ENCODE measurements at regions not wholly inside any gene's neighbourhood (a gene's known extent, or its start where the extent isn't known, plus 50 kb on each side); places are given as distances from the start of the nearest gene placed in this dataset.

DNA sequence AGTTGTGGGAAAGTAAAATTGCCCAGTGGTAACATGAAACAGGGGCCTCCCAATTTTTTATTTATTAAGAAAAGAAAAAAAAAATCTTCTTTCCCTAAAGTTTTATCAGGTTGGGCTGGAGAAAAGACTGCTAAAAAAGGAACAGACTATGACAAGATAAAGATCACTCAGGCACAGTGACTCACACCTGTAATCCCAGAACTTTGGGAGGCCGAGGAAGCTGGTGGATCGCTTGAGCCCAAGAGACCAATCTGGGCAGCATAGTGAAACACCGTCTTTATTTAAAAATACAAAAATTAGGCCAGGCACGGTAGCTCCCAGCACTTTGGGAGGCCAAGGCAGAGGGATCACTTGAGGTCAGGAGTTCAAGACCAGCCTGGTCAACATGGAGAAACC, 312.5 kb downstream of the CETN3 start:
- H3K79me2 ChIP-seq (ENCODE audit: insufficient read depth), result no peaks in the 10 kb centered on the region
- H3K27ac ChIP-seq, result no peak overlapping the region
- no peak overlapping the region for H3K4me2 ChIP-seq (ENCODE audit: unreplicated experiment)
- no peak overlapping the region for H2AFZ ChIP-seq
- H3F3A ChIP-seq (ENCODE audit: insufficient read depth), result no peaks in the 10 kb centered on the region
- no peak overlapping the region for H3K4me3 ChIP-seq
- H3K9me2 ChIP-seq (ENCODE audit: insufficient read depth), result no peaks in the 10 kb centered on the region
- no peak for DNase-seq
- no peaks in the 10 kb centered on the region for H3K36me3 ChIP-seq (ENCODE audit: low read depth)
- no peak for TF ChIP-seq EZH2 (IDR thresholded peaks at IDR 0.05; ENCODE audit: insufficient read depth, poor library complexity, severe bottlenecking)
- no peak for TF ChIP-seq EZH2phosphoT487 (IDR thresholded peaks at IDR 0.05; ENCODE audit: insufficient read depth, low read depth)
- no peaks in the 10 kb centered on the region for H3K9me3 ChIP-seq (ENCODE audit: low read depth)
- H4K20me1 ChIP-seq (ENCODE audit: insufficient read depth), result no peaks in the 10 kb centered on the region
- H3K9ac ChIP-seq, result no peak overlapping the region
- WGBS, 2 experiments (ENCODE audit: low coverage in 1 of 2, low lambda C conversion rate in 2 of 2, missing lambda C conversion rate in 2 of 2), result 76 to 79% methylated on average over 4 of the region's 4 CpGs
- H3K27me3 ChIP-seq (replicated peaks; ENCODE audit: insufficient read depth), result no peaks in the 10 kb centered on the region
- H3K4me1 ChIP-seq (ENCODE audit: insufficient read depth), result no peaks in the 10 kb centered on the region; the same call in 1 of the 2 replicates
- in situ Hi-C loops (cut with MboI), result no loop called here

DNA sequence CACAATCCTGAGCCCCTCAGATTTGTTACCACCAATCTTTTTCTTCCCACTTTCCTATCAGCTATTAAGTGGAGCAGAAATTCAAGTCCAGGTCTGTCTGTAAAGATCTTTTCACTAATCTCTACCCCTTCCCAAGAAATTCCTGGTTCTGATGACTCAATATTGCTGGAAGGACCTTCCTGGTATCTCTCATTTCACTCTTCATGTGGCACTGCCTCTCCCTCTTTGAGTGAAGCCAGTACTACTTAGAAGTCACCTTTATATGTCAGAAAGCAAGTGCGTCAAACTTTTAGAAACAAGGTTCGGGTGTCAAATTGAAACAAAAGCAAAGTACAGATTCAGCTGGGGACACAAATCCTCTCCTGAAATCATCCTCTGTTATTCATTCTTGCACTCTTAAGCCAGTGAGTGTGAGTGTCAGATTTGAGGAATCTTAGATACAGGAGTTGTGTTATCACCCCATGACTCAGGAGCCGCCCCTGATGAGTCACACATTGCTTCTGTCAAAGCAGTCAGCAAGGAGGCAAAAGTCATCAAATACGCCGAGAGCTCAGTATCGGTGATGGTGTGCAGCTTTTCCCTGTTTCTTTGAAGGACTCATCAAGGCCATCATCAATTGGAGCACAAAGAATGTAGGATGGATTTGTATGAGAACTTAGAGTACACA, 313.0 kb downstream of the CETN3 start:
- peak; percentile 21 for DNase-seq
- Histone ChIP-seq H3K9ac (no peak overlapping the region), H3K4me2 (ENCODE audit: unreplicated experiment) (no peak overlapping the region), H3K4me1 (ENCODE audit: insufficient read depth) (no peaks in the 10 kb centered on the region; the same call in 1 of the 2 replicates), H3K36me3 (ENCODE audit: low read depth) (no peaks in the 10 kb centered on the region), H3K9me2 (ENCODE audit: insufficient read depth) (no peaks in the 10 kb centered on the region), H4K20me1 (ENCODE audit: insufficient read depth) (no peaks in the 10 kb centered on the region), H2AFZ (no peak overlapping the region), H3K4me3 (no peak overlapping the region), H3K27me3 (replicated peaks; ENCODE audit: insufficient read depth) (no peaks in the 10 kb centered on the region), H3F3A (ENCODE audit: insufficient read depth) (no peaks in the 10 kb centered on the region), H3K27ac (no peak overlapping the region), H3K9me3 (ENCODE audit: low read depth) (no peaks in the 10 kb centered on the region), H3K79me2 (ENCODE audit: insufficient read depth) (no peaks in the 10 kb centered on the region)
- in situ Hi-C loops (cut with MboI), result no loop called here
- 56 to 58% methylated on average over 6 of the region's 6 CpGs for WGBS, 2 experiments (ENCODE audit: low coverage in 1 of 2, low lambda C conversion rate in 2 of 2, missing lambda C conversion rate in 2 of 2)
- TF ChIP-seq EZH2phosphoT487 (IDR thresholded peaks at IDR 0.05; ENCODE audit: insufficient read depth, low read depth) (no peak), EZH2 (IDR thresholded peaks at IDR 0.05; ENCODE audit: insufficient read depth, poor library complexity, severe bottlenecking) (no peak)

DNA sequence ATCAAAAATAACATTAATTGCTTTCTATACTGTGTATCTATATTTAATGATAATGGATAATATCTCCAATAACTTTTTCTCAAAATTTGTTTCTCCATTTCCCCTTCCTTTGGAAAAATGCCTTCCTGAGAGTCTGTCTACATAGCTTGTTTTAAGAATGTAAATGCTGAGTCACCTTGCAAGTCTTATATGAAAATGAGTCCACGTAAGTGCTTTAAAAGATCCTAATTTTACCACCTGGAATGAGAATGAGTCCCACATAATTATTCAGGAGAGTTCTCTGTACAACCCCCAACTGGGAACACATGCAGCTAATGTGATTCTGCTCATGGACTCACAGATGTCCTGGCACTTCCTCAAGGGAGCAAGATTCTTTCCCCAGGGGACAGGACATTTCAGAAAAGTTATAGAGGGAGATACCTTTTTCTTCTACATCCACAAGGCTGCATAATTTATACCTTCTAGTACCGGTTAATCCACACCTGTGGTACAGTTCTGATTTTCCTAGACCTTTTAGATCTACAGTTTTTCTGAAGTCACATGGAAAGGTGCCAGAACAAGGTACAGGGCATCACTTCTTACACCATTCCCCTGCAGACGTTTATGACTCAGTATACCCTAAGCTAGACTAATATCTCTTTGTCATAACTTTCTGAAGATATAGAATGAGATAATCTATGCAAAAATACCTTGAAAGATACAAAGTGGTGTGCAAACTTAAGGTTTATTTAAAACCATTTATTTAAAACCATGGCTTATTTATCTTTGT, 314.1 kb downstream of the CETN3 start:
- H3K27me3 ChIP-seq (replicated peaks; ENCODE audit: insufficient read depth), result no peaks in the 10 kb centered on the region
- in situ Hi-C loops (cut with MboI), result no loop called here
- no peak overlapping the region for H3K4me2 ChIP-seq (ENCODE audit: unreplicated experiment)
- TF ChIP-seq EZH2phosphoT487 (IDR thresholded peaks at IDR 0.05; ENCODE audit: insufficient read depth, low read depth) (no peak), EZH2 (IDR thresholded peaks at IDR 0.05; ENCODE audit: insufficient read depth, poor library complexity, severe bottlenecking) (no peak)
- no peaks in the 10 kb centered on the region for H3K9me2 ChIP-seq (ENCODE audit: insufficient read depth)
- no peak overlapping the region for H3K4me3 ChIP-seq
- no peaks in the 10 kb centered on the region for H3K9me3 ChIP-seq (ENCODE audit: low read depth)
- no peaks in the 10 kb centered on the region for H3K79me2 ChIP-seq (ENCODE audit: insufficient read depth)
- H3K9ac ChIP-seq, result no peak overlapping the region
- no peak for DNase-seq
- 60 to 63% methylated on average over 3 of the region's 3 CpGs for WGBS, 2 experiments (ENCODE audit: low coverage in 1 of 2, low lambda C conversion rate in 2 of 2, missing lambda C conversion rate in 2 of 2)
- no peaks in the 10 kb centered on the region; the same call in 1 of the 2 replicates for H3K4me1 ChIP-seq (ENCODE audit: insufficient read depth)
- H3K27ac ChIP-seq, result no peak overlapping the region
- H4K20me1 ChIP-seq (ENCODE audit: insufficient read depth), result no peaks in the 10 kb centered on the region
- H2AFZ ChIP-seq, result no peak overlapping the region
- H3F3A ChIP-seq (ENCODE audit: insufficient read depth), result no peaks in the 10 kb centered on the region
- no peaks in the 10 kb centered on the region for H3K36me3 ChIP-seq (ENCODE audit: low read depth)

DNA sequence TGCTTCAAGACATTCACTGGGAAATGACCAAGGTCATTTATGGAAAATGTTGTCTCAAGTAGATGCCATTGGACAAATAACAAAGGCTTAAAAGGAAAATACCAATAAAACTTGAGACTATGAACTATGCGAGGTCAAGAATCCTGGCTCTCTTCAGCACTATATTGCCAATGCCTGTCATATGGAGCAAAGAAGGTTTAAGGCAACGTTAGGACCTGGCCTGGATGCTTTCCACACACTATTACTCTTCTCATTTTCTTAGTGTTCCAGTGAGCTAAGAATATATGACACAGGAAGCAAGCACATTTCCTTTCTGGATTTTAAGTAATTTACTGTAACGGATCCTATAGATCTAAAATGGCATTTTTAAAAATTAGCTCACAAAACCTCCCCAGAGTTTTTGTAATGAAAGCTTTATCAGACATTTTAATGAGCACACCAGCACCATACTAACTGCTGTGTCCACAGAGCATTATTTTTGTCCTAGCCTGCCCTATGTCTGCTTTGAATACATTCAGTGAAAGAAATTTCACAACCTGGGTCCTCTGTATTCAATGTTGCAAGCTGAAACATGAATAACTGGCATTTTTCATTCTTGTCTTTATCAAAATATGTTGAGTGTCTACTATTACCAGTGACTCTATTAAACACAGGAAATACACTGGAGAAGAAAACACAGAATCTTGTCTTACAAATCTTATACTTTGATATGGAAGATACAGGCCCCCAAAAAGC, 315.6 kb downstream of the CETN3 start:
- no peaks in the 10 kb centered on the region for H3K27me3 ChIP-seq (replicated peaks; ENCODE audit: insufficient read depth)
- no peak overlapping the region for H3K4me2 ChIP-seq (ENCODE audit: unreplicated experiment)
- WGBS, 2 experiments (ENCODE audit: low coverage in 1 of 2, low lambda C conversion rate in 2 of 2, missing lambda C conversion rate in 2 of 2), result 15 to 20% methylated on average over 3 of the region's 3 CpGs
- H3K27ac ChIP-seq, result no peak overlapping the region
- H3K4me1 ChIP-seq (ENCODE audit: insufficient read depth), result no peaks in the 10 kb centered on the region; the same call in 1 of the 2 replicates
- H4K20me1 ChIP-seq (ENCODE audit: insufficient read depth), result no peaks in the 10 kb centered on the region
- in situ Hi-C loops (cut with MboI), result no loop called here
- no peaks in the 10 kb centered on the region for H3K9me3 ChIP-seq (ENCODE audit: low read depth)
- no peak overlapping the region for H3K9ac ChIP-seq
- no peaks in the 10 kb centered on the region for H3F3A ChIP-seq (ENCODE audit: insufficient read depth)
- TF ChIP-seq EZH2 (IDR thresholded peaks at IDR 0.05; ENCODE audit: insufficient read depth, poor library complexity, severe bottlenecking) (no peak), EZH2phosphoT487 (IDR thresholded peaks at IDR 0.05; ENCODE audit: insufficient read depth, low read depth) (no peak)
- no peak for DNase-seq
- H3K36me3 ChIP-seq (ENCODE audit: low read depth), result no peaks in the 10 kb centered on the region
- H3K79me2 ChIP-seq (ENCODE audit: insufficient read depth), result no peaks in the 10 kb centered on the region
- no peak overlapping the region for H2AFZ ChIP-seq
- H3K4me3 ChIP-seq, result no peak overlapping the region
- H3K9me2 ChIP-seq (ENCODE audit: insufficient read depth), result no peaks in the 10 kb centered on the region
